ENCODE measurements at regions not wholly inside any gene's neighbourhood (a gene's known extent, or its start where the extent isn't known, plus 50 kb on each side); places are given as distances from the start of the nearest gene placed in this dataset.

- no peak for TF ChIP-seq ZFP36 (IDR thresholded peaks at IDR 0.05; ENCODE audit: borderline replicate concordance, partially characterized antibody)
- TF ChIP-seq FOSL2 (IDR thresholded peaks at IDR 0.05), result no peak
- TF ChIP-seq FOSL2 (CRISPR knock-in tag; IDR thresholded peaks at IDR 0.05), result no peak
- no peak for TF ChIP-seq RAD21 (conservative IDR thresholded peaks at IDR 0.05 in 1 of 2, IDR thresholded peaks at IDR 0.05 in 1 of 2)
- TF ChIP-seq, protein P1, sequence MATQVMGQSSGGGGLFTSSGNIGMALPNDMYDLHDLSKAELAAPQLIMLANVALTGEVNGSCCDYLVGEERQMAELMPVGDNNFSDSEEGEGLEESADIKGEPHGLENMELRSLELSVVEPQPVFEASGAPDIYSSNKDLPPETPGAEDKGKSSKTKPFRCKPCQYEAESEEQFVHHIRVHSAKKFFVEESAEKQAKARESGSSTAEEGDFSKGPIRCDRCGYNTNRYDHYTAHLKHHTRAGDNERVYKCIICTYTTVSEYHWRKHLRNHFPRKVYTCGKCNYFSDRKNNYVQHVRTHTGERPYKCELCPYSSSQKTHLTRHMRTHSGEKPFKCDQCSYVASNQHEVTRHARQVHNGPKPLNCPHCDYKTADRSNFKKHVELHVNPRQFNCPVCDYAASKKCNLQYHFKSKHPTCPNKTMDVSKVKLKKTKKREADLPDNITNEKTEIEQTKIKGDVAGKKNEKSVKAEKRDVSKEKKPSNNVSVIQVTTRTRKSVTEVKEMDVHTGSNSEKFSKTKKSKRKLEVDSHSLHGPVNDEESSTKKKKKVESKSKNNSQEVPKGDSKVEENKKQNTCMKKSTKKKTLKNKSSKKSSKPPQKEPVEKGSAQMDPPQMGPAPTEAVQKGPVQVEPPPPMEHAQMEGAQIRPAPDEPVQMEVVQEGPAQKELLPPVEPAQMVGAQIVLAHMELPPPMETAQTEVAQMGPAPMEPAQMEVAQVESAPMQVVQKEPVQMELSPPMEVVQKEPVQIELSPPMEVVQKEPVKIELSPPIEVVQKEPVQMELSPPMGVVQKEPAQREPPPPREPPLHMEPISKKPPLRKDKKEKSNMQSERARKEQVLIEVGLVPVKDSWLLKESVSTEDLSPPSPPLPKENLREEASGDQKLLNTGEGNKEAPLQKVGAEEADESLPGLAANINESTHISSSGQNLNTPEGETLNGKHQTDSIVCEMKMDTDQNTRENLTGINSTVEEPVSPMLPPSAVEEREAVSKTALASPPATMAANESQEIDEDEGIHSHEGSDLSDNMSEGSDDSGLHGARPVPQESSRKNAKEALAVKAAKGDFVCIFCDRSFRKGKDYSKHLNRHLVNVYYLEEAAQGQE (IDR thresholded peaks at IDR 0.05), result no peak
- no peak for TF ChIP-seq CTCF (IDR thresholded peaks at IDR 0.05)
- TF ChIP-seq CHD4 (IDR thresholded peaks at IDR 0.05; ENCODE audit: borderline replicate concordance), result no peak
- TF ChIP-seq HOXB5 (CRISPR knock-in tag; IDR thresholded peaks at IDR 0.05), result no peak
- no peak for TF ChIP-seq MAZ (IDR thresholded peaks at IDR 0.05; ENCODE audit: borderline replicate concordance, low read depth, low read length)
Observed at GRCh38 chr2:83630351-83630750, 828.7 kb downstream of the SUCLG1 start.
